Occipital lobe (tissue), 1 donor: ENCODE measurements at regions not wholly inside any gene's neighbourhood (a gene's known extent, or its start where the extent isn't known, plus 50 kb on each side); places are given as distances from the start of the nearest gene placed in this dataset.

ENCODE experiments used
- DNase-seq: peaks from one replicate; lab custom pipeline; 2025; lab: John Stamatoyannopoulos, UW

- no peak for DNase-seq
Observed at GRCh38 chr10:118501637-118502440, 93.6 kb downstream of the PRLHR start.

DNA sequence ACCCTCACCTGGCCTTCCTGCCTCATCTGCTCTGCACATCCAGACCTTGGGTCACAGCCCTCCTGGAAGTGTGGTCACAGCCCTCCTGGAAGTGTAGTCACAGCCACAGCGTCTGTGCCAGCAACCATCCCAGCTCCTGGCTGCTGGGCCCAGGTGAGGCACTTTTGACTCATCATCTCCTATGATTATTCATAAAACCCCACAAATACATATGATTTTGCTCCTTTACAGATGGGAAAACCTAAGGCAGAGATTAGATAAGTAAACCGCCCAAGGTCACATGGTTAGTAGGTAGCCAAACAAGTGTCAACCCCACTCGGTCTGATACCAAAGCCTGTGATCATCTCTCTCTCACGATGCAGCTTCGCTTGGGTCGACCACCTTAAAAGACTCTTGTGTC, 94.3 kb downstream of the PRLHR start:
- DNase-seq: no peak

GRCh38 chr10:118500477-118501104, 94.9 kb downstream of the PRLHR start:
- DNase-seq: no peak

GRCh38 chr10:118499186-118499585, 96.3 kb downstream of the PRLHR start:
- no peak for DNase-seq

DNA sequence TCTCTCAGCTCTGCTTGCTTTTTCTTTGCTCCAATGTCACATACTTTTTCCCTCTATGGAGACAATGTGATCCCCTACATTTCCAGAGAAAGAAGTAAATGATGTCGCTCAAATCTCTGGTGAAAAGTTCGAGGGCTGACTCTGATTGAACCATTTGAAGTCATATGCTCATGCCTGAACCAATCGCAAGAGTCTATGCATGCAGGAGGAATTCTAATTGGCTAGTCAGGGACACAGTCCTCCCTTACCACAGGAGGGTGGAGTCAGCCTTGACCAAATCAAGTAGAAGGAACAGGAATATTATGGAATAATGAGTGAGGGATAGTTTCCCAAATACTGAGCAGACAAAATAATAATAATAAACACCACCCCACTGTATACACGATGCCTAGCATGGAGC, 96.8 kb downstream of the PRLHR start:
- DNase-seq: no peak

- DNase-seq: no peak
Observed at GRCh38 chr10:118497227-118497626, 98.2 kb downstream of the PRLHR start.

DNA sequence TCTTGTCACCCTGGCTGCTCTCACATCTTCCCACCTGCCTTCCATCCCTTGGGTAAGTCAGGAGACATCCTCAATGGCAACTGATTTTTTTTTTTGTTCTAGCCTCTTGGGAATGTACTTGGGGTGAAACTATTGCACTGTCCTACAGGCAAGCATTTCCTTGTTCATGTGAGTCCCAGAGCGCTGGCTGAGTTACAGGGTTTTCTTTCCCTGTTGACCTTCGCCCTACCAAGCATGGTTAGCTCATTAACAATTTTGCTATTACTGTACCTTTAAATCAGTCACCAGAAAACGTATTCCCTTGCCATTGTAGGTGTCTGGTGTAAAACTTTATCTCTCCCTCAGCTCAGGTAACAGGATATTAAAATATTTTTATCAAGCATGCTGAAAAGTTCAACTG, 98.9 kb downstream of the PRLHR start:
- no peak for DNase-seq

DNA sequence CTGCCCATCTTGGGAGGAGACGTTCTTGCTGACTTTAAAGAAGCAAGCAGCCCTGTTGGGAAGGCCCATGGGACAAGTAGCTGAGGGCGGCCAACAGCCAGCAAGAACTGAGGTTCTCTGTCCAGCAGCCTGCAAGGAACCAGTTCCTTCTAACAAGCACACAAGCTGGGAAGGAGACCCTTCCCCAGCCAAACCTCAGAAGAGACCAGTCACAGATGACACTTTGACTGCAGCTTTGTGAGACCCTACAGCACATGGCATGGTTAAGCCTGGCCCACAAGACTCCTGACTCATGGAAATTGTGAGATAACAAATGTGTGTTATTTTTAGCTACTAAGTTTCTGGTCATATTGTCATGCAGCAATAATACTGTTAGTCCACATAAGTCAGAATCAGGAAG, 99.9 kb downstream of the PRLHR start:
- no peak for DNase-seq

DNA sequence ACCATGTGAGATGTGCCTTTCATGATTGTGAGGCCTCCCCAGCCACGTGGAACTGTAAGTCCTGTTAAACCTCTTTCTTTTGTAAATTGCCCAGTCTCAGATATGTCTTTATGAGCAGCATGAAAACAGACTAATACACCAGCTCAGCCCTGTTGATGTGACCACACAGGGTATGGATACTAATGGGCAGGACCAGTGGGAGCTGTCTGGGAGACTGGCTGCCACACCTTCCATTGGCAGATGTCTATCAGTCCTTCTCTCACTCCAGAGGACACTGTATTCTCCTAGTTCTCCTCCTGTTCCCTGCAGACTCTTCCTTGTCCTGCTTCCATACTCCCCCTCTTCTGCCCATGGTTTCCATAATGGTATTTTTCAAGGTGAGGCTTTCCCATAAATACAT, 104.4 kb downstream of the PRLHR start:
- no peak for DNase-seq

GRCh38 chr10:118488710-118489497, 106.5 kb downstream of the PRLHR start:
- DNase-seq: no peak

DNA sequence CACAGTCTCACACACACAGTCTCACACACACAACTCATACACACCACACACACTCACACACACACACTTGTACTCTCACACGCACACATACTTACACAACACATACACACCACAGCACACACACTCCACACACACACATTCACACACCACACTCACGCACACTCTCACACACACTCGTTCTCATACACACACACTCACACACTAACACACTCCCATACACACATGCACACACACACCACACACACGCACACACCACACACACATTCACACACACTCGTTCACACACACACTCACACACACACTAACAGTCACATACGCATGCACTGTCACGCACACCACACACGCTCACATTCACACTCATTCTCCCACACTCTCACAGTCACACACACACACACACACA, 109.8 kb downstream of the PRLHR start:
- no peak for DNase-seq

DNA sequence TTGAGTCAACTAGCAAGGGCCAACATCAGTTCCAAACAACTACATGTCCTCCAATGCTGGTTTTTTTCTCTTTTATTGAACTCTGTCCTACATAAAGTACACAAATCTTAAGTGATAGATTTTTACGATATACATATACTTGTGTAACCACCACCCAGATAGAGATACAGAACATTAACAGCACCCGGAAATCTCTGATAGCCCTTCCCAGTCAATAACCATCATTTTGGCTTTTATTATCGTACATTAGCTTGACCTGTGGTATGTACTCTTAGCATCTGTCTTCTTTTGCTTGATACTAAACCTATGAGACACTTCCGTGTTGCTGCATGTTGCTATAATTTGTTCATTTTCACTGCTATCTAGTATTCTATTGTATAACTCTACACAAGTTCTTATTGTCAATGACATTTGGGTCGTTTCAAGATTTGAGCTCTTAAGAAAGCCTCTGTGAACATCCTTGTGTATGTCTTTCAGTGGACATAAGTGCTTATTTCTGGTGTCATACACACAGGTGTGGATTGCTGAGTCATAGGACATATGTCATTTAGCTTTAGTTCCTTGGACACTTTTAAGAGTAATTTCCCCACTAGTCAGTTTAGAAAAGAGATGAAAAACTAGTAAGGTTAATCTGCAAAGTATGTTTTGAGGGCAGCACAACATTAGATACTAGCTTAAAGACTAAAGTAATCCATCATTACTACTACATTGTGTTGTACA, 111.1 kb downstream of the PRLHR start:
- no peak for DNase-seq

DNA sequence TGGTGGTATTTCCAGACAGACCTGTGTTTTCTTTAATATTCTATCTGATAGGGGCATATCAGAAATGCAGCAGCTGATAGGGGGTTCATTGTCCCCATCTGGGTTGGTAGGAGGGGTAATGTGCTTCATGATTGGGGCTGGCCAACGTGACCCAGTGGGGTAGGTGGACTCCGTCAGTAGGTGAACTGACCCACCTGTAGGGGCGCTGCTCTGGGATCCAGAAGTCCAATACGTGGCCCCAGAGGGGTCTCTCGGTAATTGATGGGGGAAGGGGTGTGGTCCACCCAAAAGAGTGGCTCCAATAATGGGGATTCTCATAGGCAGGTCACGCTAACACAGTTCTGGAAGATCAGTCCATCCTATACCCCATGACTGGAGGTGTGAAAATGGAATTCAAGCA, 112.0 kb downstream of the PRLHR start:
- no peak for DNase-seq

DNA sequence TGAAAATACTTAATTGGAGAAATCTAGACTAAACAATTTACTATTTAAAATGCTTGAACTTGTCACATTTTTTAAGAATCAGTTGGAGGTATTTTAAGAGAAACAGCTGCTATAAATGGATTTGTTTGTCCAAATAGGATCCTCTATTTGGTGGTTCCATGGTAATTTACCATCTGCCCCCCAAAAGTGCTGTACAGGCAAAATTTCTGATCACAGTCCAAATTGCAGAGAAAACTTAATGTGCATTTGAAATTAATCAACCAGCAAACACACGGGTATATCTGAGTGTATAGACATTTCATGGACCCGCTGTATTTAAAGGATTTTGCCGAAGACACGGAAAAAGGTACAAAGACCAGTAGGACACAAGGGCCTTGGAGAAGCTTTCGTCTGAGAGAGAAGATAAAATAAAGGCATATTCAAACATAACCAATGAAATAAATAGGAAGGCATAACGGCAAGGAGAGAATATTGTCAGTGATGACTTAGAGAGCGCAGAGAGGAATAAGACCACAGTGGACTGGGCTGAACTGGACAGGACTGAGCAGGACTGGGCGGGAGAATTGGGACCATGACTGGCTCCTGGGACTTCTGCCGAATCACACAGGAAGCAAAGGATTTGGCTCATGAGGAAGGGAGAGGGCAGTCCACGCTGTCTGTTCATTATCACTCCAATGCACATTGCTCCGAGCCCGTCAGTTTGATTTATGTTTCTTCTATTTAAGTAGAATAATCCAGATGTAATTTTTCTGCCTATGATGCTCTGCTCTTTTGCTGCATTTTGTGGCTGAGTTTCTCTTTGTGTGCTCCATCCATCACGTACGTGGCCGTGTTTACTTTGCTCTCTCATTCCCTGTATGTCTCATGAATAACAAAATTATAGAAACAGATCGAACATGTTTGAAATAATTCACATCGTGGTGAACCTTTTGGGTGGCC, 112.8 kb downstream of the PRLHR start:
- no peak for DNase-seq

DNA sequence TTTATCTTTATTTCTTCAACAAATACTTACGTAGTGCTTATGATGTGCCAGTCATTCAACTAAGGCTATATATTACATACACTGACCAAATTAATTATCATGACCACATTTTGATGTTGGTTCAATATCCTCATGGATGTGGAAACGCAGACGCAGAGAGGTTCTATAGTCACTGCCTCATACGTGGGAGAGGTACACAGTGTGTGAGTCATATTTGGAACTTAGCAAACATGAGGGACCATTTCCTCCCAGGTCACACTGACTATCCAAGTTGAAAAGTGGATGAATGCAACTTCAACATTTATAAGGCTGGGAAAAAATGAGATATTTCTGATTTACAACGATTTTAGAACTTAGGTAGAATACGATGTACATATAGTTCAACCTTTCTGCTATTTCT, 113.6 kb downstream of the PRLHR start:
- no peak for DNase-seq

DNA sequence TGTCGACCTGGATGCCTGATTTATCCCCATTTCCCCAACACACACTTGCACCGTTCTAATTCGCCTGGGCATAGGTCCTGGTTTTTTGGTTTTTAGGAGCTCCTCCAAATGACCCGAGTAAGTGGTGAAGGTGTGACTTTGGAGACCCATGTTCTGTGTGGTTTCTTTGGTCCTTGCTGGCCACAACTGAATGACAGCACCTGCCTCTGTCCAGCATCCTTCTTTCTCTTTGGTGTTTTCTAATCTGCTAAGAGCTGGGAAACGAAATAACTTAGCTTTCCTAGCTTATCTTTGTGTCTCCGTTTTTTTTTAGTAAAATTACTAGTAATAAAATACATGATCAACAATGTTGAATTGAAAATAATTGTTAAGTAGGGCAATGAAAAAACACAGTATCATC, 120.2 kb downstream of the PRLHR start:
- DNase-seq: no peak

DNA sequence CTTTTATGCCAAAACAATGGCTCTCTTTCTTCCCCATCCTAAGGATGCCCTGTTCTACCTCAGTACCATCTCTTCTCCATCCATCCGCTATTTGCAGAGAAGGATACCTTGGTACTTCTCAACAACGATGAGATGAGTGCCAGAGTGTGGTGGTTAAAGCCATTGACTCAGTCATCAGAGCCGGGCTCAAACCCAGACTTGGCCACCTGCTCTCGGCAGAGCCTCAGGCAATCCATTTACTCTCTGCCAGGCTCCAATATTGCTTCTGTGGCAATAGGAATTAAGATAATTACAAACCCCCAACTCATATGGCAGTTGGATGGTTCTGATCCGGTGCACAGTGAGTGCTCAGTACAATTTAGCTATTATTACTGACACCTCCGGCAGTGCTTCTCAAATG, 121.3 kb downstream of the PRLHR start:
- DNase-seq: no peak

DNA sequence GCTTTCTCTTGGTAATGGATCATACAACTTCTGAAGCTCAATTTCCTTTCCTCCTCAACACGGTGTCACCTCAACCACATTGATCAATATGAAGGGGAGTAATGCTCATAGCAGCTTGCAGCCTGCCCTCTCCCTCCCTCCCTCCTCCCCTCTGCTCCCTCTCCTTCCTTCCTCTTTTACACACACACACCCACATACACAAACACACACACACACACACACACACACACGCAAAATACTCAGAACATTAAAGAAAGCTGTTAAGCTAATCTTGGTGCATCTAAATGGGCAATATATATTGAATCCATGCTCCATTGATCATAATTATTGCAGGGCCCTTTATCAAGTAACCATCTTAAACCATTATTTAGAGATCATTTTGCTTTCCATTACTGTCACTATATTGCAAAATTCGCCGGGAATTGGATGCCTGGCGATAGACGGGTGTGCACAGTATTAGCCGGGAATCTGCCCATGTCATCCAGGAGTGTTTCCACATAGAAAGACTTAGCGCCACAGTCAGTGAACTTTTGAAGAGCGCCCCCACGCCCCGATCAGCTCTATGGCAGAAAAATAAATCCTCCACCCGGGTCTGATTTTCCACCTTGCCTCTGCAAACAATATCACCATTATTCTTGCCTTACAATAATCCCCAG, 122.0 kb downstream of the PRLHR start:
- DNase-seq: no peak

- no peak for DNase-seq
Observed at GRCh38 chr10:118472415-118473304, 122.8 kb downstream of the PRLHR start.
